IMR-90 (cell line): ENCODE measurements at regions not wholly inside any gene's neighbourhood (a gene's known extent, or its start where the extent isn't known, plus 50 kb on each side); places are given as distances from the start of the nearest gene placed in this dataset.

ENCODE experiments used
- ATAC-seq: fragments of 200-7000 bp; cut with Tn5 transposase; 2 replicates; pipeline ENCODE4 v1.9.1; 2020; ENCODE audit warnings: low read depth, mild to moderate bottlenecking, moderate library complexity
- BruUV-seq: library from RNA; stranded (reverse); fragments of 400-500 nt; replicated peaks from 2 replicates; lab custom pipeline; 2021; lab: Mats Ljungman, UMichigan
- CTCF ChIA-PET: fragments of 300-600 bp; formaldehyde crosslinking; extraction: SDS; loops from one replicate; lab custom pipeline; 2021; ENCODE audit warnings: antibody characterized with exemption; lab: Yijun Ruan, JAX
- POLR2A ChIA-PET: fragments of 300-600 bp; sonication (Branson Sonifier 250); formaldehyde crosslinking; loops from one replicate; lab custom pipeline; 2022; ENCODE audit warnings: antibody characterized with exemption; ENCODE audit not compliant: unreplicated experiment; lab: Charles Lee
- DNase-seq: peaks from one replicate; pipeline ENCODE4 v3.0.0; 2013
- H2AFZ ChIP-seq: replicated peaks from 2 replicates; pipeline ENCODE3; 2013; ENCODE audit warnings: low read length, mild to moderate bottlenecking; ENCODE audit not compliant: poor library complexity
- H2AK5ac ChIP-seq: 2 replicates; pipeline ENCODE4 v1.6.1; 2013; ENCODE audit warnings: low read depth, low read length, inconsistent platforms
- H2AK9ac ChIP-seq: replicated peaks from 2 replicates; pipeline ENCODE3; 2013; ENCODE audit warnings: mild to moderate bottlenecking, low read depth, low read length, moderate library complexity; ENCODE audit not compliant: poor library complexity
- H2BK120ac ChIP-seq: 2 replicates; pipeline ENCODE4 v1.6.1; 2013; ENCODE audit warnings: low read depth, low read length, inconsistent platforms
- H2BK15ac ChIP-seq: 3 replicates; pipeline ENCODE4 v1.6.1; 2013; ENCODE audit warnings: low read depth, low read length, inconsistent platforms
- H2BK20ac ChIP-seq: 2 replicates; pipeline ENCODE4 v1.6.1; 2013; ENCODE audit warnings: low read depth, mild to moderate bottlenecking, inconsistent platforms, low read length, moderate library complexity
- H2BK5ac ChIP-seq: 2 replicates; pipeline ENCODE4 v1.6.1; 2013; ENCODE audit warnings: mild to moderate bottlenecking, low read depth, low read length, inconsistent platforms; ENCODE audit not compliant: poor library complexity, severe bottlenecking
- H3K14ac ChIP-seq: replicated peaks from 2 replicates; pipeline ENCODE4 v1.6.1; 2013; ENCODE audit warnings: low read depth, low read length, inconsistent platforms
- H3K18ac ChIP-seq: 2 replicates; pipeline ENCODE4 v1.6.1; 2013; ENCODE audit warnings: low read depth, low read length, control low read depth
- H3K23ac ChIP-seq: 2 replicates; pipeline ENCODE4 v1.6.1; 2013; ENCODE audit warnings: low read depth, low read length, inconsistent platforms
- H3K27ac ChIP-seq: 2 replicates; pipeline ENCODE4 v1.5.1; 2013; ENCODE audit warnings: mild to moderate bottlenecking, control low read depth, low read length; ENCODE audit not compliant: insufficient read depth
- H3K27me3 ChIP-seq: 2 replicates; pipeline ENCODE4 v1.6.1; 2013; ENCODE audit warnings: low read length; ENCODE audit not compliant: control insufficient read depth, insufficient read depth
- H3K36me3 ChIP-seq: 2 replicates; pipeline ENCODE4 v1.6.1; 2013; ENCODE audit warnings: low read length, mixed read lengths; ENCODE audit not compliant: control insufficient read depth, insufficient read depth
- H3K4ac ChIP-seq: 2 replicates; pipeline ENCODE4 v1.6.1; 2013; ENCODE audit warnings: low read depth, low read length, inconsistent platforms
- H3K4me1 ChIP-seq: 2 replicates; pipeline ENCODE4 v1.6.1; 2013; ENCODE audit warnings: low read length, mixed read lengths; ENCODE audit not compliant: control insufficient read depth, insufficient read depth
- H3K4me2 ChIP-seq: 2 replicates; pipeline ENCODE4 v1.6.1; 2013; ENCODE audit warnings: low read depth, mild to moderate bottlenecking, control low read depth, low read length, moderate library complexity
- H3K4me3 ChIP-seq: 2 replicates; pipeline ENCODE4 v1.5.1; 2013; ENCODE audit warnings: low read depth, mild to moderate bottlenecking, control low read depth, low read length, moderate library complexity; ENCODE audit not compliant: insufficient read depth
- H3K56ac ChIP-seq: 2 replicates; pipeline ENCODE4 v1.6.1; 2013; ENCODE audit warnings: low read length, inconsistent platforms; ENCODE audit not compliant: insufficient read depth; ENCODE audit errors: extremely low read depth
- H3K79me1 ChIP-seq, 2 experiments: 2 replicates each; pipeline ENCODE4 v1.6.1; 2013; ENCODE audit warnings: low read length in 2 of 2, inconsistent platforms in 1 of 2, low read depth in 1 of 2
- H3K9ac ChIP-seq: 2 replicates; pipeline ENCODE4 v1.6.1; 2013; ENCODE audit warnings: low read depth, low read length, control low read depth
- H3K9me1 ChIP-seq: 2 replicates; pipeline ENCODE4 v1.6.1; 2013; ENCODE audit warnings: low read length, inconsistent platforms; ENCODE audit not compliant: insufficient read depth
- H3K9me3 ChIP-seq: 2 replicates; pipeline ENCODE4 v1.6.1; 2013; ENCODE audit warnings: low read length; ENCODE audit not compliant: control insufficient read depth, insufficient read depth
- H4K20me1 ChIP-seq: 2 replicates; pipeline ENCODE4 v1.6.1; 2013; ENCODE audit warnings: low read length, inconsistent platforms; ENCODE audit not compliant: insufficient read depth
- H4K5ac ChIP-seq: 2 replicates; pipeline ENCODE4 v1.6.1; 2013; ENCODE audit warnings: mild to moderate bottlenecking, low read depth, low read length, control low read depth
- H4K8ac ChIP-seq, 2 experiments: 2 replicates each; pipeline ENCODE4 v1.6.1; 2013; ENCODE audit warnings: low read depth in 2 of 2, low read length in 2 of 2, control low read depth in 1 of 2, inconsistent platforms in 1 of 2
- H4K91ac ChIP-seq: 2 replicates; pipeline ENCODE4 v1.6.1; 2013; ENCODE audit warnings: low read depth, low read length, inconsistent platforms; ENCODE audit not compliant: insufficient read depth
- BHLHE40 ChIP-seq: fragments of 150-350 bp; IDR thresholded peaks from 2 replicates; pipeline ENCODE4 v1.6.1; 2016; ENCODE audit warnings: mild to moderate bottlenecking, low read depth, low read length
- CEBPB ChIP-seq: IDR thresholded peaks from 2 replicates; pipeline ENCODE4 v1.6.1; 2012; ENCODE audit warnings: low read depth, low read length, improper control_type of control experiment
- CHD1 ChIP-seq: IDR thresholded peaks from 2 replicates; pipeline ENCODE4 v1.6.1; 2012; ENCODE audit warnings: low read depth, low read length, improper control_type of control experiment
- ELK1 ChIP-seq: fragments of 150-350 bp; IDR thresholded peaks from 2 replicates; pipeline ENCODE4 v1.6.1; 2016; ENCODE audit warnings: low read depth, mild to moderate bottlenecking, low read length, moderate library complexity, borderline replicate concordance
- FOS ChIP-seq: fragments of 150-350 bp; IDR thresholded peaks from 2 replicates; pipeline ENCODE4 v1.6.1; 2016; ENCODE audit warnings: low read depth, low read length
- MAFK ChIP-seq: IDR thresholded peaks from 2 replicates; pipeline ENCODE4 v1.6.1; 2012; ENCODE audit warnings: low read depth, low read length, improper control_type of control experiment
- MAZ ChIP-seq: IDR thresholded peaks from 2 replicates; pipeline ENCODE4 v1.6.1; 2012; ENCODE audit warnings: low read depth, mild to moderate bottlenecking, low read length, improper control_type of control experiment, moderate library complexity, borderline replicate concordance
- MXI1 ChIP-seq: IDR thresholded peaks from 2 replicates; pipeline ENCODE4 v1.6.1; 2012; ENCODE audit warnings: low read depth, mild to moderate bottlenecking, low read length, moderate library complexity, borderline replicate concordance
- NFE2L2 ChIP-seq: fragments of 150-350 bp; IDR thresholded peaks from 2 replicates; pipeline ENCODE4 v1.6.1; 2016; ENCODE audit warnings: low read depth, mild to moderate bottlenecking, low read length
- POLR2A ChIP-seq: IDR thresholded peaks from 2 replicates; pipeline ENCODE4 v1.6.1; 2012; ENCODE audit warnings: mild to moderate bottlenecking, low read depth, low read length
- RAD21 ChIP-seq: IDR thresholded peaks from 2 replicates; pipeline ENCODE4 v1.6.1; 2012; ENCODE audit warnings: low read length, improper control_type of control experiment
- RCOR1 ChIP-seq: IDR thresholded peaks from 2 replicates; pipeline ENCODE4 v1.6.1; 2012; ENCODE audit warnings: mild to moderate bottlenecking, low read length, improper control_type of control experiment; ENCODE audit not compliant: insufficient replicate concordance
- RFX5 ChIP-seq: IDR thresholded peaks from 2 replicates; pipeline ENCODE4 v1.8.0; 2012; ENCODE audit warnings: low read depth, mild to moderate bottlenecking, low read length, moderate library complexity
- SMC3 ChIP-seq: fragments of 150-350 bp; IDR thresholded peaks from 2 replicates; pipeline ENCODE4 v1.6.1; 2016; ENCODE audit warnings: low read depth, mild to moderate bottlenecking, antibody characterized with exemption, low read length, moderate library complexity
- WGBS, 2 experiments: methylation state at CpG; one replicate each; pipeline versions ENCODE4 v1.1.5 to v1.1.7; 2013; ENCODE audit warnings: missing lambda C conversion rate in 2 of 2; ENCODE audit not compliant: insufficient read length in 1 of 2; ENCODE audit errors: extremely low coverage in 2 of 2; 5-methylcytosine and 5-hydroxymethylcytosine counted together
- dilution Hi-C: fragments of 300-500 bp; cut with HindIII; formaldehyde crosslinking; loops from one replicate; pipeline ENCODE4 v1.14.3; 2018; ENCODE audit warnings: low sequenced_read_pairs; ENCODE audit not compliant: unreplicated experiment
- in situ Hi-C: fragments of 300-500 bp; cut with MboI; formaldehyde crosslinking; loops from 3 replicates; pipeline ENCODE4 v1.14.3; 2019; ENCODE audit warnings: low sequenced_read_pairs, inconsistent platforms, mixed read lengths
- intact Hi-C: fragments of 100-400 bp; cut with micrococcal nuclease; formaldehyde crosslinking; loops from 2 replicates; pipeline ENCODE4 v1.10.0; 2022
- TF ChIP-seq, protein P1 (sequence below): fragments of 150-350 bp; IDR thresholded peaks from 2 replicates; pipeline ENCODE4 v1.6.1; 2017; ENCODE audit warnings: mild to moderate bottlenecking, antibody characterized with exemption, low read length, low read depth
- TF ChIP-seq, protein P2 (sequence below): conservative IDR thresholded peaks from 2 replicates; pipeline ENCODE4 v1.5.1; 2012; ENCODE audit warnings: mild to moderate bottlenecking, low read depth, low read length, improper control_type of control experiment

DNA sequence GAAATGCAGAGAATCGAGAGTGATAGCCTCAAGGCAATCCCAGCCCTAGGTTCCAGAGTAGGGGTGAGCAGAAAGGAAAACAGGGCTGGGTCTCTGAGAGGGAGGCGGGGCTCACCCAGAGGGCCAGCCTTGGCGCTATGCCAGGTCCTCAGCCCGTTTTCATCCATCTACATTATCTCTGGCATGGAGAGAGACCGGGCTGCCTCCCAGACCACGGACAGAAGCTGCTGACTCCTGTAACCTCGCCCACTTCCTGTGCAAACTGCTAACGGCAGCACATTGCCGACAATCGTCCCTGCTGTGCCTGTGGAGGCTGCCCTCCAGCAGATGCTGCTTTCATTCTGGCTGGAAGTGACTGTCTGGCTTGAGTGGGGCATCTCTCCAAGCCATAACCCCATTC, 569.1 kb downstream of the NPHP4 start:
- Histone ChIP-seq H3K23ac (no peak overlapping the region), H2AK9ac (no peak overlapping the region), H3K4me2 (no peak overlapping the region), H3K14ac (no peak overlapping the region), H3K18ac (no peak overlapping the region), H2BK5ac (no peak overlapping the region), H3K27ac (no peak overlapping the region), H3K79me1 (no peaks in the 10 kb centered on the region), H3K9me1 (no peaks in the 10 kb centered on the region), H4K20me1 (no peaks in the 10 kb centered on the region), H3K9me3 (peaks cover 44% of the 10 kb centered on the region), H2AFZ (no peak overlapping the region), H3K4me1 (no peaks in the 10 kb centered on the region), H4K91ac (no peak overlapping the region), H3K27me3 (no peaks in the 10 kb centered on the region), H2AK5ac (no peak overlapping the region), H4K8ac (no peak overlapping the region), H3K56ac (no peak overlapping the region), H2BK120ac (no peak overlapping the region), H4K5ac (no peak overlapping the region), H3K36me3 (no peaks in the 10 kb centered on the region), H2BK20ac (no peak overlapping the region), H3K9ac (no peak overlapping the region), H3K4ac (no peak overlapping the region), H3K4me3 (no peak overlapping the region), H2BK15ac (no peak overlapping the region)
- POLR2A ChIA-PET, result no interaction called here
- ATAC-seq (no peak), DNase-seq (no peak)
- BruUV-seq, result no TSS peak
- no peak for TF ChIP-seq CEBPB
- no peak for TF ChIP-seq MAFK
- TF ChIP-seq MXI1, result no peak
- no peak for TF ChIP-seq NFE2L2
- TF ChIP-seq POLR2A, result no peak
- TF ChIP-seq, protein P1, sequence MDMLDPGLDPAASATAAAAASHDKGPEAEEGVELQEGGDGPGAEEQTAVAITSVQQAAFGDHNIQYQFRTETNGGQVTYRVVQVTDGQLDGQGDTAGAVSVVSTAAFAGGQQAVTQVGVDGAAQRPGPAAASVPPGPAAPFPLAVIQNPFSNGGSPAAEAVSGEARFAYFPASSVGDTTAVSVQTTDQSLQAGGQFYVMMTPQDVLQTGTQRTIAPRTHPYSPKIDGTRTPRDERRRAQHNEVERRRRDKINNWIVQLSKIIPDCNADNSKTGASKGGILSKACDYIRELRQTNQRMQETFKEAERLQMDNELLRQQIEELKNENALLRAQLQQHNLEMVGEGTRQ, result no peak
- TF ChIP-seq FOS, result no peak
- TF ChIP-seq ELK1, result no peak
- TF ChIP-seq RCOR1, result no peak
- TF ChIP-seq CHD1, result no peak
- no peak for TF ChIP-seq RFX5
- TF ChIP-seq BHLHE40, result no peak
- TF ChIP-seq MAZ, result no peak
- no peak for TF ChIP-seq RAD21
- no peak for TF ChIP-seq SMC3
- TF ChIP-seq, protein P2, sequence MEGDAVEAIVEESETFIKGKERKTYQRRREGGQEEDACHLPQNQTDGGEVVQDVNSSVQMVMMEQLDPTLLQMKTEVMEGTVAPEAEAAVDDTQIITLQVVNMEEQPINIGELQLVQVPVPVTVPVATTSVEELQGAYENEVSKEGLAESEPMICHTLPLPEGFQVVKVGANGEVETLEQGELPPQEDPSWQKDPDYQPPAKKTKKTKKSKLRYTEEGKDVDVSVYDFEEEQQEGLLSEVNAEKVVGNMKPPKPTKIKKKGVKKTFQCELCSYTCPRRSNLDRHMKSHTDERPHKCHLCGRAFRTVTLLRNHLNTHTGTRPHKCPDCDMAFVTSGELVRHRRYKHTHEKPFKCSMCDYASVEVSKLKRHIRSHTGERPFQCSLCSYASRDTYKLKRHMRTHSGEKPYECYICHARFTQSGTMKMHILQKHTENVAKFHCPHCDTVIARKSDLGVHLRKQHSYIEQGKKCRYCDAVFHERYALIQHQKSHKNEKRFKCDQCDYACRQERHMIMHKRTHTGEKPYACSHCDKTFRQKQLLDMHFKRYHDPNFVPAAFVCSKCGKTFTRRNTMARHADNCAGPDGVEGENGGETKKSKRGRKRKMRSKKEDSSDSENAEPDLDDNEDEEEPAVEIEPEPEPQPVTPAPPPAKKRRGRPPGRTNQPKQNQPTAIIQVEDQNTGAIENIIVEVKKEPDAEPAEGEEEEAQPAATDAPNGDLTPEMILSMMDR, result no peak
- in situ Hi-C loops (no loop called here), dilution Hi-C loops (no loop called here), intact Hi-C loops (no loop called here)
- 9% methylated on average over 8 of the region's 10 CpGs; no CpG with 5 or more reads in 1 of the 2 experiments for WGBS, 2 experiments
- CTCF ChIA-PET, result no interaction called here
